Coronary artery (tissue), 2 donors: ENCODE measurements at regions not wholly inside any gene's neighbourhood (a gene's known extent, or its start where the extent isn't known, plus 50 kb on each side); places are given as distances from the start of the nearest gene placed in this dataset.

ENCODE experiments used
- DNase-seq: peaks from one replicate; pipeline ENCODE4 v3.0.0-alpha.2; 2017; ENCODE audit warnings: low spot score
- H3K27ac ChIP-seq, 2 donors: fragments of 200-600 bp; sonication (generic); one replicate each; pipeline ENCODE4 v1.5.1; 2016 to 2019
- H3K4me3 ChIP-seq: fragments of 200-600 bp; sonication (generic); 2 replicates; pipeline ENCODE4 v1.5.1; 2016; ENCODE audit warnings: mild to moderate bottlenecking, moderate library complexity
- TF ChIP-seq, protein P1 (sequence below): fragments of 200-600 bp; sonication (generic); IDR thresholded peaks from one replicate; pipeline ENCODE4 v1.5.1; 2019; ENCODE audit warnings: antibody characterized with exemption

DNA sequence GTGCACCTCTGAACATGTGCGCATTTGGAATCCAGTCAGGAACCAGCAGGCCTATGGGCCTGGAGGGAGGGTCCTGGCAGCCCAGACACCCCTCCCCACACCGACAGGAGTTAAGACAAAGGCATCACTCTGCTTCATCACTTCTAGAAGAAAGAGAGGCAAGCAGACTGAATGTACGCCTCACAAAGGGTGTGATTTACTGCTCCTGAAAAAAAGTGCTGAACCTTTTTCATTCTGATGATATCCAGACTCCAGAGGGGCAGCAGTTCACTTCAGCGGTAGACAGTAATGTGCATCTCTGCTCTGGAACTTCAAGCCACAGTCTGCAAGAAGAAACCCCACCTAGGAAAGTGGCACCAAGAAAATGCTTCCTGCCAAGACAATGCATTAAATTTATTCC lies 88.2 kb upstream of the TMEM72 start:
- no peak overlapping the region for H3K27ac ChIP-seq
- TF ChIP-seq, protein P1, sequence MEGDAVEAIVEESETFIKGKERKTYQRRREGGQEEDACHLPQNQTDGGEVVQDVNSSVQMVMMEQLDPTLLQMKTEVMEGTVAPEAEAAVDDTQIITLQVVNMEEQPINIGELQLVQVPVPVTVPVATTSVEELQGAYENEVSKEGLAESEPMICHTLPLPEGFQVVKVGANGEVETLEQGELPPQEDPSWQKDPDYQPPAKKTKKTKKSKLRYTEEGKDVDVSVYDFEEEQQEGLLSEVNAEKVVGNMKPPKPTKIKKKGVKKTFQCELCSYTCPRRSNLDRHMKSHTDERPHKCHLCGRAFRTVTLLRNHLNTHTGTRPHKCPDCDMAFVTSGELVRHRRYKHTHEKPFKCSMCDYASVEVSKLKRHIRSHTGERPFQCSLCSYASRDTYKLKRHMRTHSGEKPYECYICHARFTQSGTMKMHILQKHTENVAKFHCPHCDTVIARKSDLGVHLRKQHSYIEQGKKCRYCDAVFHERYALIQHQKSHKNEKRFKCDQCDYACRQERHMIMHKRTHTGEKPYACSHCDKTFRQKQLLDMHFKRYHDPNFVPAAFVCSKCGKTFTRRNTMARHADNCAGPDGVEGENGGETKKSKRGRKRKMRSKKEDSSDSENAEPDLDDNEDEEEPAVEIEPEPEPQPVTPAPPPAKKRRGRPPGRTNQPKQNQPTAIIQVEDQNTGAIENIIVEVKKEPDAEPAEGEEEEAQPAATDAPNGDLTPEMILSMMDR = no peak
- H3K4me3 ChIP-seq = no peak overlapping the region
- DNase-seq = no peak

GRCh38 chr10:44824607-44825006 lies 86.5 kb upstream of the TMEM72 start:
- TF ChIP-seq, protein P1 = no peak
- no peak overlapping the region for H3K4me3 ChIP-seq
- no peak overlapping the region for H3K27ac ChIP-seq
- no peak for DNase-seq

DNA sequence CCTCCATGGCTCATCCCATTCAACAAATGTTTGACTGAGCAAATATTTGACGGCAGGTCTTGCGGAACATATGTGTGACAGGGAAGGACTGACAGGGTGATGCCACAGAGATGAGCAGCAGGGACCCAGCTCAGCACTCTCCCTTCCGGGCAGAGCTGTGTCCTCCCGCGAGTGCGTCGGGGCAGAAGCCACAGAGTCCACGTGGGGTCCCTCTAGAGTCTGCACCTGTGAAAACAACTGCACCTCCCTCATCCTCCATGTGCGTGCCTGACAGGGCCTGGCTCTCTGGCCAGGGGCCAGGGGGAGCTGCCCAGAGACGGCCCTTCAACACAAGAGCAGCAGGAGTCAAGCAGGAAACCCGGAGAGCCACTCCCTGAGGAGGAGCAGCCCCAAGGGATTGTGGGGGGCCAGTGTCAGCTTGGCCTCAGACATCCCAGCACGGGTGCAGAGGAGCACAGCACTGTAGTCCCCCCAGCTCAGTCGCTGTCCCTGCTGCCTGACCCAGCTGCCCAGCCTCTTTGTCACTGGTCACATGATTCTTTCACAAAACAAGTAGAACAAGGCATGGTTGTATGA lies 83.6 kb upstream of the TMEM72 start:
- no peak for DNase-seq
- H3K27ac ChIP-seq = no peak overlapping the region
- H3K4me3 ChIP-seq = no peak overlapping the region
- TF ChIP-seq, protein P1 = no peak

DNA sequence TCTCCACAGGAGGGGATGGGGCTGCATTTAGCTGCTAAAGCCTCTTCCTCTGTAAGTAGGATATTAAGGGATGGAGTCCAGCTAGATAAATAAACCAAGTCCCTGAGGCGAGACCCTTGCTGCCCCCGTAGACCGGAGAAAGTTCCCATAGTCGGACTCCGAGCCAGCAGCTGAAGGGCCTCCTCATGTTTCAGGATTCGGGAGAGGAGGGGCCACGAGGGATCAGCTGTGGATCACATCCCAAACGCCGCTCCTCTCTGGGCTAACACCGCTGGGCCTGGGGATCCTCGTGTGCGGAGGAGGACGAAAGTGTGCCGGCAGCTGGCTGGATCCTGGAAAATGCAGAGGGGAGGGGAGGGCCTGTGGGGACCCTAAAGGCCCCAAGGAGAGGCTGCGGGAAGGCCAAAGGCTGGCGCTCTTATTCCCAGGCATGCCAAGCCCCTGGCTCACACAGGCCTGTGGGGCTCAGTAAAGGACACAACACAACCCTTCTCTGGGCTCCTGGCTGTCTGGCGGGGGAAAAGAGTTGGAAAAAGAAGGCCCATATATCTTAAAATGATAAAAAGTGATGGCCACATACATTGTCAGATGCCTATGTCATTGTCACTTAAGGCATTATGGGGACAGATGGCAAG lies 82.5 kb upstream of the TMEM72 start:
- TF ChIP-seq, protein P1 = no peak
- no peak overlapping the region for H3K27ac ChIP-seq
- H3K4me3 ChIP-seq = peak overlapping the region; percentile 36
- DNase-seq = no peak

- no peak for DNase-seq
- Histone ChIP-seq H3K4me3 (no peak overlapping the region), H3K27ac (no peak overlapping the region)
- TF ChIP-seq, protein P1 = no peak
Observed at GRCh38 chr10:44829426-44829825, 81.7 kb upstream of the TMEM72 start.

- TF ChIP-seq, protein P1 = no peak
- no peak overlapping the region for H3K4me3 ChIP-seq
Observed at GRCh38 chr10:44830022-44830421, 81.1 kb upstream of the TMEM72 start.

GRCh38 chr10:44831581-44831980 lies 79.6 kb upstream of the TMEM72 start:
- Histone ChIP-seq H3K27ac (no peak overlapping the region), H3K4me3 (no peak overlapping the region)
- DNase-seq = no peak
- TF ChIP-seq, protein P1 = no peak

More at GRCh38 chr10:44830022-44830421, 81.1 kb upstream of the TMEM72 start:
- no peak overlapping the region for H3K27ac ChIP-seq
- DNase-seq = no peak
